Left forelimb (tissue), 1 donor: ENCODE measurements at regions not wholly inside any gene's neighbourhood (a gene's known extent, or its start where the extent isn't known, plus 50 kb on each side); places are given as distances from the start of the nearest gene placed in this dataset.
"Not testable (repeated sequence)": the region's sequence is repeated elsewhere in the genome, so short reads cannot be mapped to it uniquely, and the experiment has no call there.

Source experiments
- DNase-seq: peaks from one replicate; pipeline ENCODE4 v3.0.0-alpha.2; 2018; ENCODE audit warnings: low spot score

- DNase-seq, result no peak
These were observed 123.0 kb upstream of the FANCL start for GRCh38 chr2:58364098-58364497.

- no peak for DNase-seq
These were observed 116.9 kb upstream of the FANCL start for GRCh38 chr2:58358026-58358425.

GRCh38 chr2:58357521-58357920 is 116.4 kb upstream of the FANCL start:
- DNase-seq, result no peak

- no peak for DNase-seq
These were observed 113.1 kb upstream of the FANCL start for GRCh38 chr2:58354230-58354629.

GRCh38 chr2:58350484-58350883 is 109.4 kb upstream of the FANCL start:
- no peak for DNase-seq

GRCh38 chr2:58347810-58348209 is 106.7 kb upstream of the FANCL start:
- no peak for DNase-seq

- DNase-seq, result no peak
These were observed 99.9 kb upstream of the FANCL start for GRCh38 chr2:58341047-58341446.

- DNase-seq, result no peak
These were observed 98.6 kb upstream of the FANCL start for GRCh38 chr2:58339548-58340243.

GRCh38 chr2:58336416-58336815 is 95.3 kb upstream of the FANCL start:
- DNase-seq, result no peak

GRCh38 chr2:58334414-58334813 is 93.3 kb upstream of the FANCL start:
- no peak for DNase-seq

- DNase-seq, result not testable (repeated sequence)
These were observed 84.3 kb upstream of the FANCL start for GRCh38 chr2:58325296-58325895.

- no peak for DNase-seq
These were observed 78.4 kb upstream of the FANCL start for GRCh38 chr2:58319481-58319880.

GRCh38 chr2:58318949-58319348 is 77.8 kb upstream of the FANCL start:
- DNase-seq, result not testable (repeated sequence)

GRCh38 chr2:58313926-58314325 is 72.8 kb upstream of the FANCL start:
- no peak for DNase-seq

- no peak for DNase-seq
These were observed 67.3 kb upstream of the FANCL start for GRCh38 chr2:58308435-58308834.

GRCh38 chr2:58304843-58305242 is 63.7 kb upstream of the FANCL start:
- no peak for DNase-seq

- no peak for DNase-seq
These were observed 58.0 kb upstream of the FANCL start for GRCh38 chr2:58299123-58299522.

- DNase-seq, result no peak
These were observed 51.9 kb upstream of the FANCL start for GRCh38 chr2:58293056-58293455.

GRCh38 chr2:58291726-58292438 is 50.8 kb upstream of the FANCL start:
- no peak for DNase-seq
